ENCODE measurements at regions not wholly inside any gene's neighbourhood (a gene's known extent, or its start where the extent isn't known, plus 50 kb on each side); places are given as distances from the start of the nearest gene placed in this dataset.

GRCh38 chr10:2401459-2401858 lies 664.1 kb upstream of the ADARB2 start:
- TF ChIP-seq TARDBP (IDR thresholded peaks at IDR 0.05): no peak
- TF ChIP-seq FOXK2 (IDR thresholded peaks at IDR 0.05): no peak
